H9 (cell line): ENCODE measurements at regions not wholly inside any gene's neighbourhood (a gene's known extent, or its start where the extent isn't known, plus 50 kb on each side); places are given as distances from the start of the nearest gene placed in this dataset.

ENCODE experiments used
- DNase-seq: peaks from one replicate; pipeline ENCODE4 v3.0.0-alpha.2; 2017
- H2AFZ ChIP-seq: one replicate; pipeline ENCODE4 v1.6.1; 2013; ENCODE audit warnings: mild to moderate bottlenecking, low read length, control low read depth, moderate library complexity
- H2AK5ac ChIP-seq: 2 replicates; pipeline ENCODE4 v1.6.1; 2013; ENCODE audit warnings: low read length, control low read depth, mixed read lengths; ENCODE audit not compliant: insufficient read length
- H2BK120ac ChIP-seq: one replicate; pipeline ENCODE4 v1.6.1; 2013; ENCODE audit warnings: low read depth, mild to moderate bottlenecking, low read length, control low read depth, inconsistent platforms; ENCODE audit not compliant: poor library complexity, severe bottlenecking
- H2BK12ac ChIP-seq: 2 replicates; pipeline ENCODE4 v1.6.1; 2013; ENCODE audit warnings: low read length, control low read depth, mixed read lengths, low read depth; ENCODE audit not compliant: insufficient read length
- H2BK15ac ChIP-seq: 2 replicates; pipeline ENCODE4 v1.6.1; 2013; ENCODE audit warnings: low read depth, low read length, control low read depth
- H2BK20ac ChIP-seq: one replicate; pipeline ENCODE4 v1.6.1; 2013; ENCODE audit warnings: low read depth, mild to moderate bottlenecking, low read length, control low read depth, inconsistent platforms; ENCODE audit not compliant: poor library complexity, severe bottlenecking
- H2BK5ac ChIP-seq: 2 replicates; pipeline ENCODE4 v1.6.1; 2013; ENCODE audit warnings: low read length, control low read depth, mixed read lengths; ENCODE audit not compliant: insufficient read length
- H3K14ac ChIP-seq: 2 replicates; pipeline ENCODE4 v1.6.1; 2013; ENCODE audit warnings: low read length, control low read depth; ENCODE audit not compliant: insufficient read depth
- H3K18ac ChIP-seq: 2 replicates; pipeline ENCODE4 v1.6.1; 2013; ENCODE audit warnings: low read depth, mild to moderate bottlenecking, mixed read lengths, low read length, control low read depth; ENCODE audit not compliant: insufficient read length
- H3K23ac ChIP-seq: 2 replicates; pipeline ENCODE4 v1.6.1; 2013; ENCODE audit warnings: low read length, control low read depth, mixed read lengths, low read depth; ENCODE audit not compliant: insufficient read length
- H3K23me2 ChIP-seq: 2 replicates; pipeline ENCODE4 v1.6.1; 2013; ENCODE audit warnings: low read depth, mild to moderate bottlenecking, mixed read lengths, low read length, control low read depth; ENCODE audit not compliant: insufficient read length, poor library complexity, severe bottlenecking
- H3K27ac ChIP-seq: 2 replicates; pipeline ENCODE4 v1.5.1; 2013; ENCODE audit warnings: low read length, control low read depth, mixed read lengths, low read depth; ENCODE audit not compliant: insufficient read length
- H3K27me3 ChIP-seq: 2 replicates; pipeline ENCODE4 v1.6.1; 2013; ENCODE audit warnings: low read length, control low read depth, inconsistent platforms; ENCODE audit not compliant: insufficient read depth
- H3K4ac ChIP-seq: 2 replicates; pipeline ENCODE4 v1.6.1; 2013; ENCODE audit warnings: low read depth, mild to moderate bottlenecking, control low read depth, inconsistent platforms, low read length, moderate library complexity
- H3K4me1 ChIP-seq: 2 replicates; pipeline ENCODE4 v1.6.1; 2013; ENCODE audit warnings: low read length, control low read depth, inconsistent platforms; ENCODE audit not compliant: insufficient read depth
- H3K4me2 ChIP-seq: 2 replicates; pipeline ENCODE4 v1.6.1; 2013; ENCODE audit warnings: low read length, control low read depth, mixed read lengths; ENCODE audit not compliant: insufficient read length, insufficient read depth
- H3K56ac ChIP-seq: 2 replicates; pipeline ENCODE4 v1.6.1; 2013; ENCODE audit warnings: low read depth, mild to moderate bottlenecking, mixed read lengths, low read length, control low read depth; ENCODE audit not compliant: insufficient read length
- H3K79me1 ChIP-seq: 2 replicates; pipeline ENCODE4 v1.6.1; 2013; ENCODE audit warnings: low read depth, mild to moderate bottlenecking, moderate library complexity, low read length, control low read depth, inconsistent platforms; ENCODE audit not compliant: insufficient read depth, poor library complexity, severe bottlenecking
- H3K79me2 ChIP-seq: 2 replicates; pipeline ENCODE4 v1.6.1; 2013; ENCODE audit warnings: low read length, control low read depth, inconsistent platforms; ENCODE audit not compliant: insufficient read depth
- H3K9ac ChIP-seq: 2 replicates; pipeline ENCODE4 v1.6.1; 2013; ENCODE audit warnings: low read length, control low read depth, mixed read lengths; ENCODE audit not compliant: insufficient read length; ENCODE audit errors: extremely low read depth
- H3K9me3 ChIP-seq: one replicate; pipeline ENCODE4 v1.6.1; 2013; ENCODE audit warnings: low read depth, low read length, inconsistent platforms; ENCODE audit not compliant: control insufficient read depth
- H3T11ph ChIP-seq: one replicate; pipeline ENCODE4 v1.6.1; 2013; ENCODE audit warnings: mild to moderate bottlenecking, low read length, control low read depth, inconsistent platforms
- H4K20me1 ChIP-seq: one replicate; pipeline ENCODE4 v1.6.1; 2013; ENCODE audit not compliant: control insufficient read depth, insufficient read length, insufficient read depth
- H4K5ac ChIP-seq: 2 replicates; pipeline ENCODE4 v1.6.1; 2013; ENCODE audit warnings: low read depth, mild to moderate bottlenecking, mixed read lengths, low read length, control low read depth; ENCODE audit not compliant: insufficient read length
- H4K8ac ChIP-seq: replicated peaks from 2 replicates; pipeline ENCODE4 v1.6.1; 2013; ENCODE audit warnings: low read length, control low read depth, mixed read lengths, low read depth; ENCODE audit not compliant: insufficient read length
- H4K91ac ChIP-seq: 2 replicates; pipeline ENCODE4 v1.6.1; 2013; ENCODE audit warnings: low read depth, mild to moderate bottlenecking, moderate library complexity, mixed read lengths, low read length, control low read depth; ENCODE audit not compliant: insufficient read length
- H3K27ac Mint-ChIP-seq, 3 experiments: 2 replicates in 2 of 3; 3 replicates in 1 of 3; pipeline ENCODE4 v1.8.0; 2020 to 2021; ENCODE audit warnings: mixed read lengths in 3 of 3, mild to moderate bottlenecking in 1 of 3, moderate library complexity in 1 of 3
- H3K27me3 Mint-ChIP-seq: 2 replicates; pipeline ENCODE4 v1.8.0; 2021; ENCODE audit warnings: low read depth, mild to moderate bottlenecking, moderate library complexity, mixed read lengths
- H3K36me3 Mint-ChIP-seq, 3 experiments: 2 replicates in 2 of 3; 3 replicates in 1 of 3; pipeline ENCODE4 v1.8.0; 2020 to 2021; ENCODE audit warnings: low read depth in 3 of 3, mixed read lengths in 3 of 3; ENCODE audit not compliant: insufficient read depth in 1 of 3
- H3K4me1 Mint-ChIP-seq, 2 experiments: 2 replicates each; pipeline ENCODE4 v1.8.0; 2020; ENCODE audit warnings: mixed read lengths in 2 of 2
- H3K4me3 Mint-ChIP-seq, 2 experiments: 2 replicates in 1 of 2; 3 replicates in 1 of 2; pipeline ENCODE4 v1.8.0; 2020 to 2021; ENCODE audit warnings: mild to moderate bottlenecking in 2 of 2, mixed read lengths in 2 of 2, moderate library complexity in 1 of 2
- H3K9me3 Mint-ChIP-seq, 2 experiments: 2 replicates in 1 of 2; 3 replicates in 1 of 2; pipeline ENCODE4 v1.8.0; 2020; ENCODE audit warnings: mild to moderate bottlenecking in 2 of 2, mixed read lengths in 2 of 2, moderate library complexity in 1 of 2
- WGBS: extraction: QIAGEN DNeasy Blood & Tissue Kit; methylation state at CpG from one replicate; pipeline ENCODE4 v1.1.7; 2013; ENCODE audit warnings: missing lambda C conversion rate, low lambda C conversion rate, mixed read lengths; ENCODE audit not compliant: insufficient read length; ENCODE audit errors: extremely low coverage; 5-methylcytosine and 5-hydroxymethylcytosine counted together
- TF ChIP-seq, protein P1 (sequence below): fragments of 200-600 bp; sonication (generic); conservative IDR thresholded peaks from 3 replicates; pipeline ENCODE4 v1.8.0; 2021; ENCODE audit warnings: antibody characterized with exemption, mild to moderate bottlenecking

DNA sequence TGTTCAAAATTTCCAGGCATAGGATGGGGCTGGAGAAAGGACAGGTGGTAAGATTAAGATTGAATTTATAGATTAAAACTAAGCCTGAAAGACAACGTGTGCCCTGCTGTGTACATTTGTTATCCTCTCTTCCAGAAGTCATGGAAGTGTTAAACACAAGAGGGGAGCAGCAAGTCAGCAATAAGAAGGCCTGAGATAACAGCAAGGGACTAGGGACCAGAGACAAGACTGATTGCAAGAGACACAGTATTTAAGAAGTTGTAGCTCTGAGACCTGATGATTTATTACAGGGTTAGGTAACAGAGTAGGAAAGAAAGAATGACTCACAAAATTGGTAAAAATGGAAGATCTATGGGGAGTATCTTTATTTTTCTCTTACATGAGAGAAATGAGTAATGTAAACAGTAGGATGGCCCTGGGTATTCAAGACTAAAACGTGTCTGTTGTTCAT, 55.7 kb upstream of the COL1A2 start:
- no peak overlapping the region for H3K4me2 ChIP-seq

More for the DNA sequence above, 55.7 kb upstream of the COL1A2 start:
- H3K27me3 ChIP-seq: no peaks in the 10 kb centered on the region
- no peak overlapping the region for H3K27ac ChIP-seq
- no peak overlapping the region for H2BK12ac ChIP-seq
- no peak for DNase-seq
- no peak overlapping the region for H4K91ac ChIP-seq
- H2BK5ac ChIP-seq: no peak overlapping the region
- H3K9ac ChIP-seq: no peak overlapping the region
- Mint-ChIP-seq H3K36me3 (no peaks in the 10 kb centered on the region), H3K4me1 (peaks cover 2 to 6% of the 10 kb centered on the region in 2 experiments; a peak in 1 of 4 replicates), H3K9me3 (no peaks in the 10 kb centered on the region), H3K27me3 (no peaks in the 10 kb centered on the region; the same call in 1 of the 2 replicates), H3K4me3 (no peak overlapping the region), H3K27ac (no peak overlapping the region)
- H2BK120ac ChIP-seq: no peak overlapping the region
- H3K4me1 ChIP-seq: no peaks in the 10 kb centered on the region
- no peak overlapping the region for H2AFZ ChIP-seq
- H3K23me2 ChIP-seq: no peaks in the 10 kb centered on the region
- WGBS: no CpG with 5 or more reads among the region's 2 CpGs
- H2AK5ac ChIP-seq: no peak overlapping the region
- H3K18ac ChIP-seq: no peak overlapping the region
- no peak overlapping the region for H2BK15ac ChIP-seq
- H4K5ac ChIP-seq: no peak overlapping the region
- no peak overlapping the region for H3K14ac ChIP-seq
- H4K8ac ChIP-seq: no peak overlapping the region
- no peak overlapping the region for H2BK20ac ChIP-seq
- no peaks in the 10 kb centered on the region for H3K79me2 ChIP-seq
- H3K9me3 ChIP-seq: no peaks in the 10 kb centered on the region
- no peak overlapping the region for H3K23ac ChIP-seq
- no peak overlapping the region for H3T11ph ChIP-seq
- H3K79me1 ChIP-seq: no peaks in the 10 kb centered on the region
- H3K56ac ChIP-seq: no peak overlapping the region
- no peak overlapping the region for H3K4ac ChIP-seq
- TF ChIP-seq, protein P1, sequence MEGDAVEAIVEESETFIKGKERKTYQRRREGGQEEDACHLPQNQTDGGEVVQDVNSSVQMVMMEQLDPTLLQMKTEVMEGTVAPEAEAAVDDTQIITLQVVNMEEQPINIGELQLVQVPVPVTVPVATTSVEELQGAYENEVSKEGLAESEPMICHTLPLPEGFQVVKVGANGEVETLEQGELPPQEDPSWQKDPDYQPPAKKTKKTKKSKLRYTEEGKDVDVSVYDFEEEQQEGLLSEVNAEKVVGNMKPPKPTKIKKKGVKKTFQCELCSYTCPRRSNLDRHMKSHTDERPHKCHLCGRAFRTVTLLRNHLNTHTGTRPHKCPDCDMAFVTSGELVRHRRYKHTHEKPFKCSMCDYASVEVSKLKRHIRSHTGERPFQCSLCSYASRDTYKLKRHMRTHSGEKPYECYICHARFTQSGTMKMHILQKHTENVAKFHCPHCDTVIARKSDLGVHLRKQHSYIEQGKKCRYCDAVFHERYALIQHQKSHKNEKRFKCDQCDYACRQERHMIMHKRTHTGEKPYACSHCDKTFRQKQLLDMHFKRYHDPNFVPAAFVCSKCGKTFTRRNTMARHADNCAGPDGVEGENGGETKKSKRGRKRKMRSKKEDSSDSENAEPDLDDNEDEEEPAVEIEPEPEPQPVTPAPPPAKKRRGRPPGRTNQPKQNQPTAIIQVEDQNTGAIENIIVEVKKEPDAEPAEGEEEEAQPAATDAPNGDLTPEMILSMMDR: no peak
- H4K20me1 ChIP-seq: no peaks in the 10 kb centered on the region
